ENCODE measurements at regions not wholly inside any gene's neighbourhood (a gene's known extent, or its start where the extent isn't known, plus 50 kb on each side); places are given as distances from the start of the nearest gene placed in this dataset.

DNA sequence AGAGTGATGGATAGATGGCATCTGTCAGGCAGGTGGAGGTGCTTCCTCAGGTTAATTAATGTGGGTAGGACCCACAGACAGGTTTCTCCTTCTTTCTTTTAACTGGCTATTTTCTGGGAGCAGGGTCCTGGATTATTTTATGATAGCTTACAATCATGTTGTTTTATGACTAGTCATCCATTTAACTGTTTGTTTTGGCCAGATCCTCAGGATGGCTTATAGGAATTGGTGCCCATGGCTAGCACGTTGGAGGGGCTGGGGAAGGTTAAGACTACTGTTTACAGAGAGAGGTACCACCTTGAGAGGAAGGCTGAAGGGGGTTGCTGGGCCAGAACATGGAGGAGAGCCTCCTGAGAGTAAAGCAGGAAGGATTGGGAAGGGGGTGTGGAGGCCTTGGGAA, 78.0 kb upstream of the MGAT5 start:
- TF ChIP-seq, protein P1, sequence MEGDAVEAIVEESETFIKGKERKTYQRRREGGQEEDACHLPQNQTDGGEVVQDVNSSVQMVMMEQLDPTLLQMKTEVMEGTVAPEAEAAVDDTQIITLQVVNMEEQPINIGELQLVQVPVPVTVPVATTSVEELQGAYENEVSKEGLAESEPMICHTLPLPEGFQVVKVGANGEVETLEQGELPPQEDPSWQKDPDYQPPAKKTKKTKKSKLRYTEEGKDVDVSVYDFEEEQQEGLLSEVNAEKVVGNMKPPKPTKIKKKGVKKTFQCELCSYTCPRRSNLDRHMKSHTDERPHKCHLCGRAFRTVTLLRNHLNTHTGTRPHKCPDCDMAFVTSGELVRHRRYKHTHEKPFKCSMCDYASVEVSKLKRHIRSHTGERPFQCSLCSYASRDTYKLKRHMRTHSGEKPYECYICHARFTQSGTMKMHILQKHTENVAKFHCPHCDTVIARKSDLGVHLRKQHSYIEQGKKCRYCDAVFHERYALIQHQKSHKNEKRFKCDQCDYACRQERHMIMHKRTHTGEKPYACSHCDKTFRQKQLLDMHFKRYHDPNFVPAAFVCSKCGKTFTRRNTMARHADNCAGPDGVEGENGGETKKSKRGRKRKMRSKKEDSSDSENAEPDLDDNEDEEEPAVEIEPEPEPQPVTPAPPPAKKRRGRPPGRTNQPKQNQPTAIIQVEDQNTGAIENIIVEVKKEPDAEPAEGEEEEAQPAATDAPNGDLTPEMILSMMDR (IDR thresholded peaks at IDR 0.05) = no peak
- no peak for TF ChIP-seq POLR2A (IDR thresholded peaks at IDR 0.05)
